CD4-positive, alpha-beta T cell treated with Interleukin-1 beta for 1 hour (primary cell): ENCODE measurements at regions not wholly inside any gene's neighbourhood (a gene's known extent, or its start where the extent isn't known, plus 50 kb on each side); places are given as distances from the start of the nearest gene placed in this dataset.

Experiments used
- DNase-seq, 2 donors: peaks; one replicate each; pipeline ENCODE4 v3.0.0-alpha.2; 2020 to 2022

GRCh38 chr5:74576941-74577456 lies 63.5 kb downstream of the ENC1 start:
- peak in 1 of 2 donors; percentile 30 for DNase-seq

GRCh38 chr5:74575741-74576538 lies 64.6 kb downstream of the ENC1 start:
- DNase-seq, result no peak

GRCh38 chr5:74570250-74570649 lies 70.3 kb downstream of the ENC1 start:
- no peak for DNase-seq

GRCh38 chr5:74567411-74567995 lies 73.0 kb downstream of the ENC1 start:
- DNase-seq, result no peak

- no peak for DNase-seq
These were observed 78.4 kb downstream of the ENC1 start for GRCh38 chr5:74562122-74562521.

- no peak for DNase-seq
These were observed 80.3 kb downstream of the ENC1 start for GRCh38 chr5:74560245-74560644.

GRCh38 chr5:74556631-74557595 lies 83.6 kb downstream of the ENC1 start:
- no peak for DNase-seq

GRCh38 chr5:74556006-74556405 lies 84.5 kb downstream of the ENC1 start:
- no peak for DNase-seq

GRCh38 chr5:74552101-74552500 lies 88.4 kb downstream of the ENC1 start:
- DNase-seq, result no peak

GRCh38 chr5:74550927-74551326 lies 89.6 kb downstream of the ENC1 start:
- DNase-seq, result no peak

- DNase-seq, result no peak
These were observed 91.1 kb downstream of the ENC1 start for GRCh38 chr5:74549384-74549783.

GRCh38 chr5:74546796-74547195 lies 93.7 kb downstream of the ENC1 start:
- no peak for DNase-seq

- DNase-seq, result no peak
These were observed 95.7 kb downstream of the ENC1 start for GRCh38 chr5:74544811-74545210.

- DNase-seq, result no peak
These were observed 97.1 kb downstream of the ENC1 start for GRCh38 chr5:74543162-74543995.

GRCh38 chr5:74542482-74542881 lies 98.0 kb downstream of the ENC1 start:
- no peak for DNase-seq

GRCh38 chr5:74541381-74541781 lies 99.1 kb downstream of the ENC1 start:
- no peak for DNase-seq

GRCh38 chr5:74540622-74541021 lies 99.9 kb downstream of the ENC1 start:
- DNase-seq, result no peak

- no peak for DNase-seq
These were observed 100.5 kb downstream of the ENC1 start for GRCh38 chr5:74539986-74540385.

GRCh38 chr5:74538206-74538661 lies 102.3 kb downstream of the ENC1 start:
- DNase-seq, result peak in 1 of 2 donors; percentile 43

GRCh38 chr5:74536658-74537057 lies 103.9 kb downstream of the ENC1 start:
- no peak for DNase-seq

GRCh38 chr5:74535926-74536325 lies 104.6 kb downstream of the ENC1 start:
- no peak for DNase-seq
